ENCODE measurements at regions not wholly inside any gene's neighbourhood (a gene's known extent, or its start where the extent isn't known, plus 50 kb on each side); places are given as distances from the start of the nearest gene placed in this dataset.
A peak's percentile ranks its signal among the peaks of the same experiment; 100 is the strongest.
"Not testable (repeated sequence)": the region's sequence is repeated elsewhere in the genome, so short reads cannot be mapped to it uniquely, and the experiment has no call there.

DNA sequence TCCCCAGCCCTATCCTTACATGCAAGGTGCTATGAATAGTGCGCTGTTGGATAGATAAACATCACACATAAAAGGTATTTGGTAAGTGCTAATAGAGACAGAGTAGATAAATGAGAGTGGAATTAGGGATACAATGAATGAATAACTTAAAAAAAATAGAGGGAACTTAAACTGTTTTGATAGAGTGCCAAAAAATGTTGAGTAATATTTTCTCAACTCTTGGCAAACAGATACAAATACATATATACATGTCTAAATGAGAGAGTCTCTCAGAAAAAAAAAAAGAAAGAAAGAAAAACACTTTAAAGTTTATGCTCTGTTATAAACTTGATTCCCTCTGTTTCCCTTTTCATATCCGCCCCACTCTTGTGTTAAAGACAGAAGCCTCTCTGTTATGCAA, 667.4 kb downstream of the ROBO2 start:
- no peak for DNase-seq

DNA sequence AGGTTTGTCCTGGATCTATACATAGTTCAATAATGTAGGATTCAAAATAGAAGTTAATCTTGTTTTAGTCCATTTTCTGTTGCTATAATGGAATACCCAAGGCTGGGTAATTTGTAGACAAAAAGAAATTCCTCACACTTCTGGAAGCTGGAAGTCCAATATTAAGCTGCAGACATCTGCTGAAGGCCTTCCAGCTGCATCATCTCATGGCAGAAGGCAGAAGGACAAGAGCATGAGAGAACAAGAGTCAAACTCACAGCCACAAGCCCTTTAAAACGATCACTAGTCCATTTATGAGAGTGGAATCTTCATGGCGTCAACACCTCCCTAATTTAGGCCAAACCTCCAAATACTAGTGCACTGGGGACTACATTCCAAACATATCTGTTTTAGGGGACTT, 669.3 kb downstream of the ROBO2 start:
- DNase-seq, result no peak

DNA sequence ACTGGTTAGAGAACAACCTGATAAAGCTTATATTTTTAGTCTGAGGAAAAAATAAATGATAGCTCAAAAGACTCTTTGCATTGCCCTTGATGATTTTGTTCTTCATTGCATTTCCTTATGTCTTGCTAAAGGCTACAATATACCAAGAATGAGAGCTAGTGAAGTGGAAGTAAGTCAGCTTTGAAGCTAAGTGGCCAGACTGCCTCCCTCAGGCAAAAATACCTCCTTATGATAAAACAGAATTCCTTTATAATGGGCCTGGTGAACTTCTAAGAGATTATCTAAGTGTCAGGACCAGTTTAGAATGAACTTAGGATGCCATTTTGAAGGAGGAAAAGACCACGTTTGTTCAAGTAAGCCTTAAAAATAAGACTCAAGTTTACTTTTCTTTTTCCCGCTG, 678.4 kb downstream of the ROBO2 start:
- DNase-seq, result no peak

DNA sequence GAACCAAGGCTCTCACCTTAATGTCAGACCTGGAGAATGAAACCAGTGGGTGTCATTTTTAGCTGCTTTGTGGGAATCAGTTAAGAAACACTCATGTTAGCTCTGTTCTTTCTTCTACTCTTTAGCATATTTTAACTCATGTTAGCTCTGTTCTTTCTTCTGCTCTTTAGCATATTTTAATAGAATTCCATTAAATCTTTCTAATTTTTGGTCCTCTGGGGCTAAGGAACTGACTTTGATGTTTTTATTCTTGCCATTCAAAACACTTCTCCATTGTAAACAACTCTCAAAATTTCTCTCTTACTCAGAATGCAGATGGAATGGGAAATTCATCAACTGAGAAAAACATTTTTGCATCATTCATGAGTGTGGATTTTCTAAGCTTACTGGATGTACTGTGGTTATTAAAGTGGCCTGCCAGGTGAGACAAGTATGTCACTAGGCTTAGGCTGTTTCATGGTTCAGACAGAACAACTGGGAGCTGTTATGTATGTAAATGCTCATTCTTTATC, 680.6 kb downstream of the ROBO2 start:
- DNase-seq, result no peak

DNA sequence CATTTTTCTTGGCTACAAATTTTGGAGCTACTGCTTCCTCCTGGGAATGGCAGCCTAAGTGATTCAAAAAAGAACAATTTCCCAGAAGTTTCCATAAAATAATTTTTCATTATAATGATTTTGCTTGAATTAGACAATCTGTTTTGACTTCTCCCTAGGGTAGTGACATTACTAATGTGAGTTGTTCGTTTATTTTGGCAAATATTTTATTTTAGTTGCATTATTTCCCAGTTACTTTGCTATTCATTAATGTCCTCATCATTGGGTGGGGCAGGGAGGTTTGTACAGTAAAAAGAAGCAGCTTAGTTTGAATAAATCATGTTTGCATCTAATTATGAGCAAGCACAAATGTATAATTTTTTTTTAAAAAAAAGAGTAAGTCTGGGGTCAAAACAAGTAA, 686.6 kb downstream of the ROBO2 start:
- DNase-seq, result no peak

DNA sequence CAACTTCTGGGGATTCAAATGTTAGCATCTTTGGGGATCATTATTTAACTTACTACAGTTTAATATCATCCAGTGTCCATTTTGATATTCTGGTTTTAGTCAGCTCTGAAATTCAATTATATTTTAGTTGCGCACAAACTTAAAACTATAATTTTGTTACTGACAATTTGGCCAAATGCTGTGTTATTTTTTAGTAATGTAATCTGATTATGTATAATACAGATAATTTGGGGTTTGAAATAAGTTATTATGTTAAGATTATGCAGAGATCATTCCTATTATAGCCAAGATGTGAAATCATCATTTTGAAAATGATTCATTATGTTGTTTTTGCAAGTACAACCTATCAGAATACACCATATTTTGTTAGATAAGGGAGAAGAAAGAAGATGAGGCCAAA, 706.1 kb downstream of the ROBO2 start:
- no peak for DNase-seq

DNA sequence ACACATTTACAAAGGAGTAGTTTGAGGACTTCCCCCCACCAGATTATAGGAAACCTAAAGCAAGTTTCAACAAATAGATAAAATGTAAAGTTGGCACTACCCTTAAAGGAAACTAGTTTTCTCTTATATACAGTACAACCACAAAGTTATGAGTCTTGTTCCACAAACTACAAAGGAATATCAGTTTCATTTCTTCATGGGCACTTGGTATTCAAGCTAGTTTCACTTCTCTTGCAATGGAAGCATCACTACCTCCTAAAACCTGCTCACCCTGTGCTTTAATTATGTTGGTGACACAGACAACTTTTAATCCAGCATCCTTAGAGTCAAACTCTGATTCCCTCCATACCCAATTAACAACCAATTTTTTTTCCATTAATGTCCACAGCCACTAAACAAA, 707.0 kb downstream of the ROBO2 start:
- DNase-seq, result no peak

DNA sequence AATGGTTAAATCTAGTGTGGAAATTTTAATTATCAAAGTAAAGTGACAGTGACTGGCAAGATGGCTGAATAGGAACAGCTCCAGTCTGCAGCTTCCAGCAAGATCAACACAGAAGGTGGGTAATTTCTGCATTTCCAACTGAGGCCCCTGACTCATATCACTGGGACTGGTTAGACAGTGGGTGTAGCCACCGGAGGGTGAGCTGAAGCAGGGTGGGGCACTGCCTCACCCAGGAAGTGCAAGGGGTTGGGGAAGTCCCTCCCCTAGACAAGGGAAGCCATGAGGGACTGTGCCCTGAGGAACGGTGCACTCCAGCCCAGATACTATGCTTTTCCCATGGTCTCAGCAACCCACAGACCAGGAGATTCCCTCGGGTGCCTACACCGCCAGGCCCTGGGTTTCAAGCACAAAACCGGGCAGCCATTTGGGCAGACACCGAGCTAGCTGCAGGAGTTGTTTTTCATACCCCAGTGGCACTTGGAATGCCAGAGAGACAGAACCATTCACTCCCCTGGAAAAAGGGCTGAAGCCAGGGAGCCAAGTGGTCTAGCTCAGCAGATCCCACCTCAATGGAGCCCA, 716.6 kb downstream of the ROBO2 start:
- DNase-seq, result not testable (repeated sequence)

DNA sequence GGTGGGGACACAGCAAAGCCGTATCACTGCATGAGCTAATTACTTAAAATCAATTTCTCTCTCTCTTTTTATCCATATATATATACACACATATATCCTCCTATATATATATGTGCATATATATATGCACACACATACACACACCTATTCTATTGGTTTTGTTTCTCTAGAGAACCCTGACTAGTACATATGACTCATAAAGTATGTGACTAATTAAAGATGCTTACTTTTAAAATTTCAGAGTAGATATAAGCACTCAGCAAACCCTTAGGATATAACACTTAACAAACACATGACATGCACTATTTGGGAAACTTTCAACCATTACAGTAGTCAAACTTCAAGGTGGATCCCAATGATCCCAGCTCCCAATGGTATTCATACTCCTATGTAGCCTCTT, 732.6 kb downstream of the ROBO2 start:
- no peak for DNase-seq

DNA sequence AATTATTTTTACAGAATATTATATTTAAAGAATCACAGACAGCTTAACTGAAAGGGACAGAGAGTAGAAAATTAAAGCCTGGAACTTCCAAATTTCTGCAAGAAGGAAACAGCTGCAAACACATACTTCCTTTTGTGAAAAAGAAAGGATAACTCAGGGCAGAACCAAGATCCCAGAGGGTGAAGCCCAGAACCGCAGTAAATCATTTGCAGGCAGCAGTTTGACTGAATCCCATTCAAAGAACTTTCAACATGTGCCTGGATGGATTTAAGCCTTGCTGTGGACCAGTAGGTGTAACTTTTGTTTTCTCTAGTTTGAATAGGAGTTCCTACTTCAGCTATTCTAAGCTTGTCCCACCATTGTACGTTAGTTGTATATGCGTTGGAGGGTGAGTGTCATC, 733.2 kb downstream of the ROBO2 start:
- DNase-seq, result no peak

DNA sequence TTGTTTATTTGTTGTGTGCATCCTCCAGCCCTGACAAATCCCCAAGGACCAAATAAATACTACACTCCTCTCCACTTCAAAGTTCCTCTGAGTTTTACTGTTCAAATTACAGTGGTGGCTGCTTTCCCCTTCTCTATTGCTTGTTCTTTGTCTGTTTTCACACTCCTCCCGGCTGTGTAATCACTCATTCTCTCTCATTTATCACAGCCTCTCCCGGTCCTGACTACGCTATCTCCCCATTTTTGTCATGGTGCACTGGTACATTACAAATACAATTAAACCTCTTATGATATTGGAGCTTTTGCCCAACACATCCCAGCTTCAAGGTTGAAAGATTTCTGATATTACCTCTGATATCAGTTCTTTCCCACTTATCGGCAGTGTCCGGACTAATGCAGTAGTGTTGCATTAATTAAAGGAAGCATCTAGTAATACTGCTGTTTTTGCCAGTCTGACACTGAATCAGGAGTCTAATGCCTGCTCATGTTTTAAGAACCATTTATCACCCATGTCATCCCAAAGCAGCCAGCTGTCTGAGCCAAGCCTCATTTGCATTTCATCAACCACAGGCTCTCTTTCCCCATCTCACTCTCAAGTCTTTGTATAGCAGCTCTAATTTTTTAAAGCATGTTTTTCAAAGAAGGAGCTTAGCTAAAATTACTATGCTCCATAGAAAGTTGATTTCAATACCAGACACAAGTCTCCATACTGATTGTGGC, 740.5 kb downstream of the ROBO2 start:
- no peak for DNase-seq

DNA sequence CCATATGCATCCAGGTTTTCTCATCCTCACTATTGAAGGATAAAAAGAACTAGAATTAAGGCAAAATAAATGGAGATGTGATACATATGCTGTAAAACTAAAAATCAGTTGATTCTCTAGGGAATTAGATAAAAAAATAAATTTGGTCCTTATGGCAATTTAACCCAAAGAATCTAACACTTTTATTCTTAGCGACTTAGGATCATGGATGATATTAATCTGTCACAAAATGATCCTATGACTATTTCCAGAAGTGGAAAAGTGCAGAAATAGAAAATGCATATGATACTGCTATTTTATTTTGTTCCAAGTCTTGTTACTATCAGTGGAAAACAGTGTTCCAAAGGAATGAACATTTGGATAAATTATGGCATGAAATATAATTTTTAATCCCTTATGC, 746.3 kb downstream of the ROBO2 start:
- DNase-seq, result no peak

DNA sequence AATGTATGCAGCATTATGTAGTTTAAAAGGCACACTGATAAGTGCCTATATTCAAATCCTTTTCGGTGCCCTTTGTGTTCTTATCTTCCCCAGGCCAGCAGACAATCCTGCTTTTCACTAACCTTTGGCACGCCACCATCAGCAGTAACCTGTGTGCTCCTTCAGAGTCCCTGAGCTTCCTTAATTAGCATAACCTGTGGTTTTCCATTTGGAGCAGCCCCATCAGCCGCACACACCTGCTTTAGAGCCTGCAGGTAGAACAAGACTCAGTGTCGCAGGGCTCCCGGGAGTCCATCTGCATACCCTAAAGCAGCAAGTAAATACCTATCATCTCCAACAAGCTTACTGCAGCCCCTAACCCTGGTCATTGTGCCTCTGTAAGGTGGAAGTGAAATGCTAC, 755.1 kb downstream of the ROBO2 start:
- DNase-seq, result no peak

DNA sequence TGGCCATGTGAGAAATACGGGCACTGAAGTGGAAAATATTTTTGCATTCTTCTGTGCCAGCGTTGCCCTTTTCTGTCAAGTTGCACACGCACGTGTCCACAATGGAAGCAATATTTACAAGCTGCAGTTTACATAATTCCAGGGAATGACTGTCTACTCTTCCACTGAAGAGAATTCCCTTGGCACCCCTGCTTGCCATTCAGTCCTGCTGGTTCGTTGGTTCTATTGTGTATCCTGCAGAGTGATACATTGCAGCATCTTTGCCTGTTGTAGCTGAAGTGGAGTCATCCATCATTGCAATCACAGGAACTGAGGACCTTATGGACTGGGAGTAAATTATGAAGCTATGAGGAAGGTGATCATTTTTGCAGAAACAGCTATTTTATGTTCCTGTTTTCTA, 759.4 kb downstream of the ROBO2 start:
- no peak for DNase-seq

DNA sequence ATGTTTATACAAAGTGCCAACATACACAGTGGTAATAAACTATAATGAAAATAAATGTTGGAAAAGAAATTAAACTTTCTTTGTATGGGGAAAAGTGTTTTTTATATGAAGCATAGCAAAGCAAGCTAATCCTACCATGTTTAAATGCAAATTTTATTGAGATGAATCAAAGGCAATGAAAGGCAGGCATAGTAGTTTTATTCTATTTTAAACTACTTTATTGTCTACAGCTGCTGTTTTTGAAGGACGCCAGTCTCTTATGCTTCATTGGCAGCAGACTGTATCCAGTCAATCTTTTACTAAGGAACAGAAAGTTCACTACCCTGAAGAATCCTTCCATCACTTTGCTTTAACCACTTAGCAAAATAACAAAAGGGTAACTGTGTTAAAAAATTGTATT, 761.0 kb downstream of the ROBO2 start:
- no peak for DNase-seq

DNA sequence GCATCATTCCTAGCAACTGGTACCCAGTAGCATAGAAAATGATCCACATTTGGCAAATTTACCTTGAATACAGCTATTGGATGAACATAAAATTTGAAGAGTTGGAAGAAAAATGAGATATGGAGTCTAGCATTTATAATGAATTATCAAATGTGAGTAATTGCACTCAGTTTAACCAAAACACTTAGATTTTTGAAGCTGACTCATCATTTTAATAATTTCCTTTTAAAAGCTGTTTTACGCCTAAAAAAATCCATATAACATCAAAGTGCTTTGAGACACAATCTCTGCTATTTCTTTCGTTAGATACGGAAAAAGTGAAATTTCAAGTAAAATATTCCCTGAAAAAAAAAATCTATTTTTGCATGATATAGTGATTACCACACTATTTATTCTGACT, 767.4 kb downstream of the ROBO2 start:
- DNase-seq, result no peak

DNA sequence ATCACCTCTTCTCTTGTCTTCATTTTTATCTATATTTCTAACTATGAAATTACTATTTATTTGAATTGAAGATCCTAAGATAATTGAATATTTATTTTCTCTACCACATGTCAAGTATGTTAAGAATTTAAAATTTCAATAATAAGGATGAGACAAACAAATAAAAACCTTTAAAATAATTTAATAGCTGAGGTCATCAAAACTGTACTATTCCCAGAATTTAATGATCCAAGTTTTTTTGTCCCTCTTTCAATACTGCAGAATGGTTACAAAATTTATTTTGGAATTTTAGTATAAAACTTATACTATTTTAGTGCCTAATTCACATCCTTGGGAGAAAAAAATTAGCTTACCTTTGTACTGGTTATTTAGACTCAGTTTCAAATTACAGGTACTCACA, 774.9 kb downstream of the ROBO2 start:
- no peak for DNase-seq

DNA sequence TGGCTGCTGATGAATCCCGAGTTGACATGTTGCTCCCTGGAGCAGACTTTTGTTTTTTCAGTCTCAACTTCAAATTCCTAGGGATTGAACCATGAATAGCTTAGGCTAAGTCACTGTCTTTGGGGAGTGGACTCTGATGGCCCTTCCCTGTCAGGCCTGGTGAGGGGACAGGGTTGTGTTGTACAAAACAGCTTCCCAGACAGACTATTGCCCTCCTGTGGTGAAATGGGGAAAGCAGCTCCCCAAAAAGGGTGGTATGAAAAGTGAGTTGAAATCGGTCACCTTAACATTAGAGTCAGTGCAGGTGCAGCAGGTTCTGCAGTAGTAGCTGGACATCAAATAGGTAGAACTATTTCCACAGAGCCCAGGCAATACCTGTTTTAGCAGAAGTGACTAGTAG, 775.6 kb downstream of the ROBO2 start:
- no peak for DNase-seq

DNA sequence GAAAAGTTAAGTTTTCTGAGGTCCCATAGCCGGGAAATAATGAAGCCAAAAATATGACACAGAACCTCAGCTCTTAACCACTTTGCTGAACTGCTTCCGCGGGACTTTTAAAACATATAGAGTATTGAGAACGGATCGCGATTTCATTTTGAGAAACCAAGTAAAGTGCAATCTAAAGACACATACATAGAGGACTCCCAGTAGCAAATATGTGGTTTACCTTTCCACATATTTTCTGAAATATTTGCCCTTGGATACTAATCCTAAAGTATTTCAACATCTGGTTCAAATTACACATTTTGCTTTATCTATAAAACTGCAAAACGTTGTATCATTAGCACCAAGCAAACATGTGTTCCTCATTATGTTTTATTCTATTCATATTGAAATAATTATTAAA, 776.5 kb downstream of the ROBO2 start:
- no peak for DNase-seq

DNA sequence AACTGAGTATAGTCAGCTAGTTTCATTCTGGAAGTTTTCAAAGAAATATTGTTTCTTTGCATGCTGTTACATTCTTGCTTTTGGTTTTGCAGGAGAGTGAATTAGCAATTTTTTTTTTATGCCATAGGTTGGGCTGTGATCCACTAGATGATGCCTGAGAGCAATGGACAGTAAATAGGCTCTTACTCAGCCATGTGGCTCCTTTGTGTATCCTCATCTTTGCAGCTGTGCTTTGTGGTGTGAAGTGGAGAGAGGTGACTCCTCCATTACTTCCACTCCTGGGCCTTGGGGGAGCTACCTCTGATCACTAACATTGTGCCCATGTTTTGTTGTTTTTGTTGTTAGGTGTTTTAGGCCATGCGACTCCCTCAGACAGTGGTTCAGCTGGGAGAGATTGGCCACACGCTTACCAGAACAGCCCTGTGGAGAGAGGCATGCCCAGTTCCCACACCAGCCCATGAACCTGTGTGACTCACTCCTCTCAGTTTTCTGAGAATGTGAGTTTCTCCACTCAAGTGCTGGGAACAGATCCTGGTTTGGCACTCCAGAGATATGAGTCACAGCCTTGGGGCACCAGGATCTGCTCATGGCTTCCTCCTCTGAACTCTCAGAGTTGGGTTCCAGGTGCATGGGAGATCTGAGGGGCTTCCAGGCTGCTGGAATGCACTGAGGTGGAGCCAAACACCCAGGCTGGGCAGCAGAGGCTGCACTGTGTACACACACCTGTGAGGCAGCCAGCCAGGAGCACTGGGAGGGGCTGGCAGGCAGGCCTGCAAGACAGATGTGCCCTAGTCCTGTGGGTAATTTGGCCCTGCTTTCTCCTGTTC, 785.3 kb downstream of the ROBO2 start:
- DNase-seq, result peak in 1 of 2 experiments; percentile 57

DNA sequence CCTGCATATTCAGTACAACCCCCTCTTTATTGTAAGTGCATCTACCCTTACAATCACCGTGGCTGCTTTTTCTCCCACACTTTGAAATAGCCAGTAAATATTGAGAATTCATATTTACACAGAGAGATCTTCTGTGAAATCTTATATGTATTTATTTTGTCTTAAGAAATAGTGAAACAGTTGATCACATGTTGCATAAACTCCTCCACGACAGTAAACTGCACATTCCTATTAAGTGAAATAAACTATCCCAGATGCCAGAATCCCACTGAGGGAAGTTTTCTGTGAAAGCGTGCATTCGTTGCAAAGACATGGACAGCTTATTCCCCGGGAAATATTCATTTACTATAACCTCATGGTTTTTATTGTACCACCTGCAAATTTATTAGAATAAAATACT, 796.0 kb downstream of the ROBO2 start:
- DNase-seq, result no peak

DNA sequence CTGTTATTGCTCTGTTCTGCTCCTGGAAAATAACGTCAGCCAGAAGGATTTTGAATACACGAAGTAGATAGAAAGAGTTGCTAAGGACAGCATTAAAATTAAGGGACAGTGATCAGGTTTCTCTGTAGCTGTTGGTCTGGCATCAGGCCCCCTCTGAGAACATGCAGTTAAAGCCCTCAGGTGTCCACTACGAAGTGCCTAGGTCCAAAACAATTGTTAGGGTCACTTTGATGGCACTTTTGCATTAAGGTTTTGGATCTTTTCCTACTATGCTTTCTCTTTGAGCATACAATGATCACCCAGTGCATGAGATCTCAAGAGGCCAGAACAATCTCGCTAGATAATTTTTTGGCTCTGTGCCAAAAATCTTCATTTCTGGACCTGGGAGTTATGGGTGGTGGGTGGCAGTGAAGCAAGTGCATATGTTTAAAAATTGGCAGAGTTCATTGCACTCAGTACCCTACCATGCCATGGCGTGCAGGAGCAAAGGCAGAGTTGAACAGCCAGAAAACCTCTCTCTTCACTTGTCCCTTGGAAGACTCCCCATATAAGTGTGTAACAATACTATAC, 797.6 kb downstream of the ROBO2 start:
- no peak for DNase-seq

DNA sequence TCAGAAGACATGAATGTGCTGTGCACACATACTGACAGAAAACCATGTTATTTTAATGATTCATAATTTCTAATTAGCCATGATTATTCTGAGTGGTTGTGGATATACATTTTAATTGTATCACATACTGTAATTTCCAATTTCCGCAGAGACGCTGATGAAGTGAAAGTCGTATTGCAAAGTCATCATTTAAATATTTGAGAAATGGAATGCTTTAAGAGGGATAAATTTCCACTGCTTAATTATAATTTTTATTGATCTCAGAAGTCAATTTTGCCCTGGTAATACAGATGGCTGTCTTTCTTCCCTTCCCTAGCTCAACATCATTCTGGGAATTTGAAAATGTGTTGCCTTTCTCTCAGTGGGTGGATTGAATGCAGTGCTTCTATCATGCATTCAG, 819.3 kb downstream of the ROBO2 start:
- no peak for DNase-seq

DNA sequence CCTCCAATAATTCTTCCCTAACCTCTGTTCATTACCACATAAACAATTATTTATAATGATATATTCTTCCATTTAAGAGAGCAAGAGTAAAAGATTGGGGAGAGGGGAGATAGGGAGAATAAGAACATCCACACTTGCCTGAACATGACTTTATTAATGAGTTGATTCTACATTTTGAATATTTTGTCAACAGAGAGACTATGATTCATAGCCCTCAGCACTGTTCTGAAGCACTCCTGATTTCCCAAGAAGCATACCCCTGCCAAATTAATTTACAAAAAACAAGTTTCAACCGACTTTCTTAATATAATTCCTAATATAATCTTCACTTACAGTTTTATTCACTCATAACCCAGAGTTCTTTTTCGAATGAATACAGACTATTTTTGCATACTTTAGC, 828.8 kb downstream of the ROBO2 start:
- DNase-seq, result no peak
